HepG2 (cell line): ENCODE measurements at regions not wholly inside any gene's neighbourhood (a gene's known extent, or its start where the extent isn't known, plus 50 kb on each side); places are given as distances from the start of the nearest gene placed in this dataset.

Experiments used
- CCDC6 ChIP-seq: sonication (generic); formaldehyde crosslinking; IDR thresholded peaks from 2 replicates; pipeline ENCODE4 v1.8.1; 2022; ENCODE audit warnings: mild to moderate bottlenecking, missing genetic modification reagents, moderate library complexity
- CTCF ChIP-seq: sonication (generic); formaldehyde crosslinking; IDR thresholded peaks from 2 replicates; pipeline ENCODE4 v1.5.0; 2020; ENCODE audit warnings: mild to moderate bottlenecking, missing genetic modification reagents, moderate library complexity
- JUN ChIP-seq: sonication (generic); formaldehyde crosslinking; IDR thresholded peaks from 2 replicates; pipeline ENCODE4 v1.4.0; 2020; ENCODE audit warnings: mild to moderate bottlenecking, missing genetic modification reagents
- SMC3 ChIP-seq: IDR thresholded peaks from 2 replicates; pipeline ENCODE4 v1.6.1; 2011; ENCODE audit warnings: low read length, improper control_type of control experiment
- STAG1 ChIP-seq: sonication (generic); formaldehyde crosslinking; IDR thresholded peaks from 2 replicates; pipeline ENCODE4 v1.4.0; 2020; ENCODE audit warnings: missing genetic modification reagents
- ZNF337 ChIP-seq: sonication (generic); formaldehyde crosslinking; IDR thresholded peaks from 2 replicates; pipeline ENCODE4 v1.5.1; 2020; ENCODE audit warnings: missing genetic modification reagents, low read depth, mild to moderate bottlenecking, borderline replicate concordance

- no peak for TF ChIP-seq ZNF337
- no peak for TF ChIP-seq STAG1 (CRISPR knock-in tag)
- TF ChIP-seq SMC3: no peak
- TF ChIP-seq JUN: no peak
- TF ChIP-seq CCDC6 (CRISPR knock-in tag): no peak
- TF ChIP-seq CTCF (CRISPR knock-in tag): no peak
These were observed 117.8 kb upstream of the PLXNA2 start for GRCh38 chr1:208362011-208362410.
